GM19455 (cell line): ENCODE measurements at regions not wholly inside any gene's neighbourhood (a gene's known extent, or its start where the extent isn't known, plus 50 kb on each side); places are given as distances from the start of the nearest gene placed in this dataset.

ENCODE experiments used
- ATAC-seq: cut with Tn5 transposase; IDR thresholded peaks from one replicate; pipeline ENCODE4 v1.9.1; 2021; ENCODE audit not compliant: unreplicated experiment

GRCh38 chr1:48057249-48057648 is 60.1 kb upstream of the TRABD2B start:
- ATAC-seq, result no peak

GRCh38 chr1:48055876-48056764 is 58.9 kb upstream of the TRABD2B start:
- no peak for ATAC-seq

GRCh38 chr1:48054232-48054631 is 57.0 kb upstream of the TRABD2B start:
- no peak for ATAC-seq

- no peak for ATAC-seq
These were observed 55.7 kb upstream of the TRABD2B start for GRCh38 chr1:48052923-48053291.

GRCh38 chr1:48051466-48052126 is 54.4 kb upstream of the TRABD2B start:
- no peak for ATAC-seq

GRCh38 chr1:48049823-48050535 is 52.8 kb upstream of the TRABD2B start:
- no peak for ATAC-seq

GRCh38 chr1:48048980-48049379 is 51.8 kb upstream of the TRABD2B start:
- no peak for ATAC-seq

- ATAC-seq, result no peak
These were observed 50.9 kb upstream of the TRABD2B start for GRCh38 chr1:48048064-48048463.

- no peak for ATAC-seq
These were observed 49.9 kb upstream of the TRABD2B start for GRCh38 chr1:48047116-48047515.
